Islet precursor cell (in vitro differentiated cells): ENCODE measurements at regions not wholly inside any gene's neighbourhood (a gene's known extent, or its start where the extent isn't known, plus 50 kb on each side); places are given as distances from the start of the nearest gene placed in this dataset.

ENCODE experiments used
- DNase-seq: peaks from one replicate; pipeline ENCODE4 v3.0.0-alpha.2; 2018

DNA sequence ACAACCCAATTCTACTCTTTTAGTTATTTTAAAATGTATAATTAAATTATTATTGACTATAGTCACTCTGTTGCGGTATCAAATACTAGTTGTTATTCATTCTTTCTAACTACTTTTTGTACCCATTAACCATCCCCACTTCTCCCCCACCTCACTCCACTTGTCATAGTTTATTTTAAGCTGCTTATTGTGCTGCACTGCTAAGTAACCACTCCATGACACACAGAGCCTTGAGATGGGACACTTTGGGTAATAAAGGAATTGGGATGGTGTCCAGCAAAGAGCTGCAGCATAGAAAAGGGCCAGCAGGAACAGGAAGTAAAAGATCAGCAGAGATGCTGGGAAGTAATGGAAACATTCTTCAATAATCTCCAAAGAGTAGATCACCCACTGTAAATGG lies 123.0 kb downstream of the RPS29 start:
- DNase-seq: no peak

DNA sequence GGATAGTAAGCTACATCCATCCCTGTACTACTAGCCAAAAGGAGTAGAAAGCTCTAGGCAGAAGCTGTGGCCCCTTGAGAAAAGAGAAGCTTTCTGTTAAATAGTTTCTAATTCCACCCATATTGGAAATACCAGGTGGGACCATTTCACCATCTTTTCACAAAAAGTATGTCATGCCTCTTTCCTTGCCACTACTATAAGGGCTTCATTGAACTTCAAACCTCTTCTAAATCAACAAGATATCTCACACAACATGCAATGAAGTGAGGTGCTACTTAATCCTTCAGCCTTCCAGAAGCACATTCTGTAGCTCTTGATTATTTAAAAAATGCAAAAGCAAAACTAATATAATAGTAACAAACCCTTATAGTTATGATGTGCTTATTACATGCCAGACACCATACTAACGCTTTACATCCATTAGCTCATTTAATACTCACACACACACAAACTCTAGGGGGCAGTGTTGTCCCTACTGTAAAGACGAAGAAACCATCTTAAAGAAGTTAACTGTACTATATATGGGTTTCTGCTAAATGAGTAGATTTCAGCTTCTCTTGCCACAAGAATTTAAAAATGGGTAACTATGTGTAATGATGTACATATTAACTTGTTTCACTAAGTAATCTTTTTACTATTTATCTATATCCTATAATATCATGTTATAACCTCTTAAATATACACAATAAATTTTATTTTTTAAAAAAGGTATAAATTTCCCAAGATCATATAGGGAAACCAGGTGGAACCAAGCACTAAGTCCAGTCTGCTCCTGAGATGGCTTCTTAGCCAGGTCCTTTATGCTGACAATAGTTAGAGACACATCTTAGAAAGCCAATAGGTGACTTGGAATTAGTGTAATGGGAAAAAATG lies 124.4 kb downstream of the RPS29 start:
- no peak for DNase-seq

DNA sequence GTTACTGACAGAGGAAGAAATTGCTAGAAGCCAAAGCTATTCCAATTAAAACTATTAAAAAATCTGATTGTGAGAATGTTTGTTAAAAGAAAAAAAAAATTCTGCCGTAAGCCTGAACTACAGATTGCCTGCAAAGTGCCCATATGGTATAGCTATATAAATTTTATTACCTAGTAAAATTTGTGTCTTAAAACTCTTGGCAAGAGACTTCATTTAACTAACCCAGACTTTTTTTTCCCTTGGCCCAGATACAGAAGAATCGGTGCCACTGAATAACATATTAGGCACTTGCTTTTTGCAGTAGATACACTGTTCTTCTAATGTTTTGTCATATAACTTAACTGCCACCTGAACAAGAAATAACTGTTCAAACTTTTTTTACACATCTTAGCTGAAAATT lies 125.5 kb downstream of the RPS29 start:
- no peak for DNase-seq

DNA sequence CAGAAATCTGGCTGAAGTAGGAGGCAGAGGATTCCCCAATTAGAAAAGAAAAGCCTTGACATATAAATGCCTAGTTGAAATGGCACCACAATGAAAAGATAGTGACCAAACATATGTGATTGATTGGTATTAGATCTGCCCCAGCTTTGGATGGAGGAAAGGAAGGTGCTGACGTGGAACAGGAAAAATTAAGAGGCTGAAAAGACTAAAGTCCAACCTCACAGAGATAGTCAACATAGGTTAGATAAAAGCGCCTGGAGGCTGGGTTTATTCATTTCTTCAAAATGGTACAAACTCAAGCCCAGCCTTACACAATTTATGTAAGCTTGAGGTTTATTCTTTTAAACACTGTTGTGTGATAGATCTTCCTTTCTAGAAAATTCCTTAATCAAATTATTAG lies 129.6 kb downstream of the RPS29 start:
- no peak for DNase-seq

DNA sequence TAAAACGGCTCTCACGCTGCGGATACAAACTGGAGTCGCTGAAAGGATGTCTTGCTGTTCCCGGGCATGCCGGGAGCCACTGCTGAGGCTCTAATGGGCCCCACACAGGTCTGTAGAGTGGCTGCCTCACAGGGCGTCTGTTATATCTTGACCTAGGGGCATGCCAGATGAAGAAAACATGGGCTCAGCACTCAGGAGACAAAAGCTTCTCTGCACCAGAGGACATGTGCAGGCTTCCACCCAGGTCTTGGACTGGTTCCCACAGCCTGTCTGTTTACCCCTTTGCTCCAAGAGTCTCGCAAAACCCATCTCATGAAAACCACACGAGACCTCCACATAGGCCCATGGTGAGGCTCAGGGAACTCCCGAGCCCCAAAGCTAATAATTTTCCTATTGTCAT lies 134.2 kb downstream of the RPS29 start:
- DNase-seq: no peak

DNA sequence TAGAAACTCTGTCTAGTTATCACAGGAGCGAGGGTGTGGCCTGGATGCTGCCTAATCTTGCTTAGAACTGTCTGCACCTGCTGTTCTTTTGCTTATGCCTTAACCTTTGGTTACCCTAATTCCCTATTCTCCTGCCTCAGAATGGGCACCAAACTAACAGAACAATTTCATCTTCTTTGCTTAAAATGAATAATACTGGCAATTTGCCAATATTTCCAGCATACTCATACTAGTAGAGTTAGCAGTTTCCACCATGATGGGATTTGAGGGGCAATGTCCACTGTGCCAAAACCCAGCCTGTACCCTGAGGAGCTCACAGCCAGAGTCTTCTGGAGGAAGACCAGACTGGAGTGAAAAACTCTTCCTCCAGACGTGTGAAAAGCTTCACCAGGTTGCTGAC lies 136.4 kb downstream of the RPS29 start:
- DNase-seq: no peak

DNA sequence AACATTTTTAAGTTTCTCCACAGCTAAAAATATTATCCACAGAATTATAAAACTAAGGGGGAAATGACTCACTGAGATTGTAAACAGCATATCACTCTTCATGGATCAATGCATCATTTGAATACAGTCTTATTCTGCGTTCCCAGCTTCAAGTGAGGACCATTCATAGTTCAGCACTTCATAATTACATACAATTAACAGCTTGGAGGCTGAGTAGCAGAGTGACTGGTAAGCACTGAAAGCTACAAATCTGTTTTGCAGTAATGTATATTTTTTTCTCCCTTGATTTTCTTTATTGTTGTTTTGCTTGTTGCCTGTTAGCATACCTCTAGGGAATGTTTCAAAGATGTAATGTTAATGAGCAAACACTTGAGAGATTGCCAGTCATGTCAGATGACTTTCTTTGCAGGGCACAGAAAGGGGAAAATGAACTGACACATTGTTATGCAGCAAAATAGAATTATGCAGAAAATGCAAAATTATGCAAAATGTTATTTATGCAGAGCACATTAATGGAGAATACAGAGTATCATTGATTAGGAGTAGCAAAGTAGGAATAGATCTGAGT lies 138.6 kb downstream of the RPS29 start:
- no peak for DNase-seq

DNA sequence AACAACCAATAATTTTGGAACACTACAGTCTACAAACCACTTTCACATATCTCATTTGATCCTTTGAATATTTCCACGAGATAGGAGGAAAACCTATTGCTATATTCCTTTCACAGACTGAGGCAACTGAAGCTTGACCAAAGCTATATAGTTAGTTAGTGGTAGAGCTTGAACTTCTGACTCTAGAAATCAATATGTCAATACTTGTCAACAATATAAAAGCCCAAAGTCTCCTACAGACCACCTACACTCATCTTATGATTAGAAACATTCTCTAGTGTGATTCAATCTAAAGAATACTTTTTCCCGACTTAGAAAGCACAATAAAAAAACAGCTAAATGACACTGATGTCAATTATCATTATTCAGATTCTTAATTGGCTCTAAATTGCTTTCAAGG lies 139.4 kb downstream of the RPS29 start:
- DNase-seq: no peak

DNA sequence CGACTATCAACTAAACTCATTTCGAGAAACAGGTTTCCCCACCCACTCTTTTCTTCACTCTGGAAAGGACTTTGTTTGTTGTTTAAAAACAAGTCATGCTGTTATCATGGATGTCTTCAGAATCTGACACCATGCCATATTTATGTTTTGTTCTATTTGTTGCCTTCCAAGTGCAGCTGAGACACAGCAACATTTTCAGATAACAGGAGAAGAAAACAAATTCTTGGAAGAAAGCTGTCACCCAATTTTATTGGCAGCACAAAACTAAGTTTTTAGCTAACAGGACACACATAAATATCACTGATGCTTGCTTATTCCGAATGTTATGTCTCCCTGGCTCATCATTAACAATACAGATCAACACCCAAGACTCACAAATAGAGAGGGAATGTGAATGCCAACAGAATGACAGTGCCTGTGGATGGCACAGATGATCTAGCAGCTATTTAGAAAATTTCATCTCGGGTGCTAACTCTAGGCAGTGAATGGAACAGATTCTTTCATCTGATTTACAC lies 147.9 kb downstream of the RPS29 start:
- no peak for DNase-seq

DNA sequence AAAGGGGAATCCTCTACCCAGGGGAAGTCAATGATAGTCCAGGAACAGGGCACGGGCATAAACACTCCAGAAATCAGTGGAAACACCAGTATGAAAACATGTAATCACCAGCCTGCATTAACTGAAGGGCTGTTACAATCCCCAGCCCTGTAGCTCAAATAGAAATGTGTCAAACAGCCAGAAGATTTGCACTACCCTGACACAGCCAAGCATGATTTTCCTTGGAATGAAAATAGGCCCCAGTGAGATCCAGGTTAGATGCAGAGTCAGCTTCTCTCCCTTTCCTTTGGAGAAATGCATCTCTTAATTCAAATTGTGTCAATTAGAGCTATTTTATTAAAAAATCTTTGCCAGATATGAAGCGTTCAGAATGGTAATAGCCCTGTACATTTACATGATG lies 158.1 kb downstream of the RPS29 start:
- no peak for DNase-seq

DNA sequence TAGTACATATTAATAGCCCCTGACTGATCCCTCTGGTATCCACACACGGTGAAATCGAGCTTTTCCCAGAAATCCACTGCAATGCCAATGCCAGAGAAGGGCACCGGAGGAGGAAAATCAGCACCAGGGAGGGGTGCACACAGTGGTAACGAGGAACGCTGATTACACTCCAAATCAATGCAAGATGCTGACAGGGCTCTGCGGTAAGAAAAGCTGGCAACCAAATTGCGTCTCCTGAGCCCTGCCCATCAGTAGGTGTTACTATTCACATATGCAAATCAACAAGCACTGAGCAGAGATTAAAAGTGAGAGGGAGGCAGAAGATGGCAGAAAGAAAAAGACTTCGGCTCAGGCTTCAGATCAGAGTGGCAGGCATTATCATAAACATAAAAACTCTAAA lies 159.1 kb downstream of the RPS29 start:
- no peak for DNase-seq

DNA sequence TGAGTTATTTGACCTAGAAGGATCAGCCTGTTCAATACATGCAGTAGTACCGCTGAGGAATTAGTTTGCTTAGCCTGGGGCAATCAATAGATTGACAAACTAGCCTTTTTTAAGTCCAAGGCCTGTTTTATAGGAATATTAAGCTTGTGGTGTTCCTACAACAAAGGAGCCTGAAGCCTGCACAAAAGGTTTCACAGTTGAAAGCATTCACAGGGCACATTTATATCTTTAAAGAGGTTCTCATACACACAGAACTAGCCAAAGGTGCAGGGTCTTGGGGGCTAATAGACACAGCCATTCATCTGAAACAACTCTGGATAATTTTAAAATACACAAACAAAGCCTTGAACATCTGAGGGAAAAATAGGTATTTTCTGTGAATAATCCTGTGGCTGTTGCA lies 160.3 kb downstream of the RPS29 start:
- no peak for DNase-seq

DNA sequence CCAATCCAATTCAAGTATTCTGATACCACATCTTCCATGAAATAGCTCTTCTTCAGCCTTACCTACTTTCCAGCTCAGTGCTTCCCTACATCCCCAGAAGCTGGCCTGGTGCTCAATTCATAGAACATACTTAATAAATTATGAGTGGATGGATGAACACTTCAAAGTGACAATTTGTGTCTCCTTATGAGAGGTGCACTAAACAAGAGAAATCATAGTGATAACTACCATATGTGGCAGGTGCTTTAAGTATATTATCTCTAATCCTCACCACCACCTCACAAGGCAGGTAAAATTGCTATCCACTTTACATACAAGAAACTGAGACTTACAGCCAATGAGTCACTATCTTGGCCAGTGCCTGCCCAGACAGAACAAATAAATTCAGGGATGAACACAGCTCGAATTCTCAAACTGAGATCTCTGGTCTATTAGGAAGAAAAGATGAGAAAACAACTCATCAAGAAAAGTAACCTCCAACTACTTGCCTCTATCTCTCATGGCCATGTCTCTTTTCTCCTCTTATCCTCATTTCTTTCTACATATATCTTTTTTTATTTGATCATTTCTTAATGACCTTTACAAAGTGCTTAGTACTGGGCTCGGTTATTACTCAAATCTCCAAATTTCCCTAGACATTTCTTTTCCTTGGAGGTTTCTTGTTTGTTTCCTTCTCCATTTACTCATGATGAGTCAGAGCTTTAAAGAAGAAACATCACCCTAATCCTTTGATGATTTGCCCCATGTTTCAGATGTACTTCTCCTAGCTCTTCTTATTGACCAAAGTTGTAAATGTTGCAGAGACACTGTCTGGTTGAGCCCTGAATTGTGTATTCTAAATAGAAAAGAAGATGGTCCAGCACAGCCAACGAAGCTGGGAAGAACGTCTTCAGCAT lies 161.5 kb downstream of the RPS29 start:
- no peak for DNase-seq

DNA sequence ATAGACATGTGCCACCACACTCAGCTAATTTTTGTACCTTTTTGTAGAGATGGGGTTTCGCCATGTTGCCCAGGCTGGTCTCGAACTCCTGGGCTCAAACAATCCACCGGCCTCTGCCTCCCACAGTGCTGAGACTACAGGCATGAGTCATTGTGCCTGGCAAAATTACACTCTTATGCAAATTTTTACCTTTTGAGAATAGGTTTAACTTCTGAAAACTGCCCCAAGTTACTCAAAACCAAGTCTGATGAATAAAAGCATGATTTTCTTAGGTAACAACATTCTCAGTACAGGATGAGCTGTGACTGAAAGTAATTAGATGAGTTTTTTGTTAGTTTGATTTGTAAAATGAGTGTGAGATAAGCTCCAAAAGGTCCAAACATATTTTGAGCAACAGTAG lies 166.0 kb downstream of the RPS29 start:
- DNase-seq: no peak

DNA sequence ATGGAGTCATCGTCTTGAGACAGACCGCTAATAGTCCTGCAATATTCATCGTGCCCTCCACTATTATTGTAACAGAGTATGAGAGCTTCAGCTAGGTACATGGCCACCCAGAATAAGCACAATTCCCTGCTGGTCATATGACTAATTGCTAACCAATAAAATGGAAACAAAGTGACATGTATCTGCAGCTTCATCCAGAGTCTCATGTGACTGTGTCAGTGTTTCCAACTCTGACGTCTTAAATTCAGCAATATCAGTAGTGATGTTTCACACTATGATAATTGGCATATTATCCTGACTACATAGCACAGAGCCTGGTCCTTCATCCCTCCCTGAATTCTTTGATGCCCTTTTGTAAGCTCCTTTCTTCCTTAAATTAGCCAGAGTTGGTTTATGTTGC lies 167.4 kb downstream of the RPS29 start:
- no peak for DNase-seq

DNA sequence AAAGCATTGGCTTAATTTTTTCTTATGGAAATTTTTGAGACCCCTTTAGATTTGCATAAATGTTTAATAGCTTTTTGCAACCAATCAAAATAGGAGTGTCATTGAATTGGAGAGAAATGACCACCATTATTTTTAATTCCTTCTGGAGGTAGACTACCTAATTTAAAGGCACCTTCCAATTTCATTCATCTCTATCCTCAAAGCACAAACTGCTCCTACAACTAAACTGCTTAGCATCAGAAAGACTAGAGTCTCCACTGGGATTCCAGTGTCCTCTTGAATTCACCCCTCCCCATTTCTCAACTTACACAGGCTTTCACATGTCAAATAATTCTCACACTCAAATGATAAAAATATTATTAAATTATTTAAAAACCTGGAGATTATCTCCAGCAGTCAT lies 168.4 kb downstream of the RPS29 start:
- no peak for DNase-seq

DNA sequence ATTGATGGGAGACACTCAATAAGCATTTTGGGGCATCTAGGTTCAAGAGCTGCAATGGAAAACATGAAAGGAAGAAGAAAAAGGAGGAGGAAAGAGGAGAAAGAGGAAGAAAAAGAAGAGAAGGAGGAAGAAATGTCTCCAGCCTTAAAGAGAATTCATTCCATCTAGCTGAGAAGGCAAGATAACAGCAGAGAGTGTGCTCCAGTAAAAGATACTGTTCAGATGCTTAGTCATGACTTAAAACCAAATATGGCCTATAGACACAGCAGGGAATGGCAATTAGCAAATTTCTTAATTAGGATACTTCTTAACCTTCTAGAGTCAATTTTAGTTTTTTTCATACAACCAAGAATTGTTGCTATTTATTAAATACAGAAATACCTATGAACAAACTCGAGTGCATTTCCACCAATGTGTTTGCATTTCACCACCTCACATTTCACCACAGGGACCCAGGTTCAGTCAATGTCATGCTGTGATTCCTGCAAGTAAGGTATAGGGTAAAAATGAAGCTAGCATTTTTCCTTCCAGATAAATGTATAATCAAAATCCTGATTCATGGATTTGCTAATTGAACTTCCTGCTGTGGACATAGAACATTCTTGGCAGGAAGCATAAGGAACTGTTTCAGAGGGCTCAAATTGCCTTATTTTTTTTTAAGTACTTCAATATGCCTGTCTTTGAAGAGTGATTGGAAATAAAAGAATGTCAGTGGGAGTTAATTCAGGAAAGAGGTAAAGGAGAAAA lies 177.8 kb downstream of the RPS29 start:
- DNase-seq: no peak

DNA sequence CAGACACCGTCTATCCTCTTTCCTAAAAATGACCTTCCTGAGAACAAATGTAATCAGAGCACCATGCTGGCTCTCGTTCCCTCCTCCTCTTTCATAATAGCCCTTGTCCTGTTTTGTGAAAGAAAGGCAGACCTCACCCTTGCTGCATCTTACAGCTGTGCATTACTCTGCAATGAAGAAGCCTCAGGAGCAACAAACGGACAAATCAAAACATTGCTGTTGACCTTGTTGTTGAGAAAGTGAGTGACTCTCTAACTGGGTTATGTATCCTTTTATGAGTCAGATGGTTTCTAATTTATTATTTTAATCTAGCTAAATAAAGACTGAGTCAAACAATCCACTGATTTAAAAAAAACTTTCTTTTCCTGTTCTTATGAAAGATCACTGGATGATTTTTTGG lies 180.9 kb downstream of the RPS29 start:
- no peak for DNase-seq

DNA sequence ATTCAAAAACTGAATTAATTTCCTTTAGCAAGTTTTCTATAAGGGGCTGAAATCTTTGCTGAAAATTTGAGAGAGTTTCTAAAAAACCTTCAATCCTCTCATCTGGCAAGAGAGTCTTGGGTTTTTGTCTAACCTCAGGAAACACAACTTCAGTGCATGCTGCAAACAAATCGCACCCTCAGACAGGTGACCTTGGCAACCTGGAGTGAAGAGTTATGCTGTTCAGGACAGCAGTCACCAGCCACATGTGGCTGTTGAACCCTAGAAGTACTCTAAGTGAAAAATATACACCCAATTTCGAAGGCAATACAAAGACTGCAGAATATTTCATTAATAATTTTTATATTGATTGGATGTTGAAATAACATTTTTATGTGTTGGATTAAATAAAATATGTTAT lies 184.8 kb downstream of the RPS29 start:
- DNase-seq: no peak

DNA sequence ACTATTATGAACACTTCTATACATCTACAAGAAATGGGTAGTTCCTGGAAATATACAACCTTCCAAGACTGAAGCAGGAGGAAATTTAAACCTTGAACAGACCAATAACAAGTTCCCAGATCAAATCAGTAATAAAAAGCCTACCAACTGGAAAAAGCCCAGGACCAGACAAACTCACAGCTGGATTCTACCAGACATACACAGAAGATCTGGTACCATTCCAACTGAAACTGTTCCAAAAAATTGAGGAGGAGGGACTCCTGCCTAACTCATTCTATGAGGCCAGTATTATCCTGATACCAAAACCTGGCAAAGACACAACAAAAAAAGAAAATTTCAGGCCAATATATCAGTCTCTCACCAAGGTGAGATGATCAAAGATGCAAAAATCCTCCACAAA lies 189.4 kb downstream of the RPS29 start:
- DNase-seq: no peak

DNA sequence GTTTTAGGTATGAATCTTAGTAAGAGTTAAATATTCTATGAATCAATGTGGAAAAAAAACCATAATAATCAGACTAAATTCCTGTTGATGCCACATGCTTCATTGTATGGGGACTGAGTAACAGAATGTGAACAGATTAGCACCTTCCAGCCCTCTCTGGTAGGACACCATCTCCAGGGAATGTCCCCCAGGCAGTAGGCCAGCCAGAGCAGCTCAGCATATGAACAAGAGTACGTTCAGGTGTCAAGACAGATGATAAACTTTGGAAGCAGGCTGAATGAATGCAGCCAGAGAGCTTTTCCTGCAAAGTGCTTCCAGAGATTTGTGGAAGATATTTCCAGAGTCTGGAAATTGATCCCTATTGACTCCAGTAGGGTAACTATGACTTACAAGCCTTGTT lies 204.4 kb downstream of the RPS29 start:
- DNase-seq: peak; percentile 64

DNA sequence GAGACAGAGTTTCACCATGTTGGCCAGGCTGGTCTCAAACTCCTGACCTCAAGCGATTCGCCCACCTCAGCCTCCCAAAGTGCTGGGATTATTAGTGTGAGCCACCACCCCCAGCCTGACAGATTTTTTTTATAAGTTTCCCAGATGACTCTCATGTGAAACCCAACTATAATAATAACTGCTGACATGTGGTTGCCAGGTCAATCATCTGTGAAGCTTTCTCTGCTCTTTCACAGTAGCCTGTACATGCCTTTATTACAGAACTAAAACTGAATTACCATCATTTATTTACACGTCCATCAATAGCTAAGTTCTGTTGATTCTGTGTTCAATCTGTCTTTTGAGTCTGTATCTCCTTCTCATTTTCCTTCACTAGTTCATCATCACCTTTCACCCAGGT lies 218.5 kb downstream of the RPS29 start:
- DNase-seq: no peak

DNA sequence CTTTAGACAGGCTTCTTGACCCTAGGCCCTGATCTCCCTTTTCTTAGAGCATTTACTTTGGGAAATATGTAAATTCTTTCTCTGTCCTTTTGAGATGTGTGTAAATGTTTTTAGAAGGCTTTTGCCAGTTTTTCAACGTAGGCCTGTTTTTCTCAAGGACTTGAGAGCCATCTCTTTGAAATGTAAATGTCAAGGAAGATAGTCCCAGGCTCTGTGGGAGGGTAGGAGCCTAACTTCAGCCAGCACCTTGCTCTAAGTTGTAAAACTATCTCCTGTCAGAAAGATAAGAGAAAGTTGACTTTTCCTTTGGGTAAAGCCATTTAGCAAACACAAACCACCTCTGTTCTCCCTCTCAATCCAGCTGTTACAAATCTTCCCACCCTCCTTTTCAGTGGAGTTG lies 219.8 kb downstream of the RPS29 start:
- DNase-seq: no peak
